GM19463 (cell line): ENCODE measurements at regions not wholly inside any gene's neighbourhood (a gene's known extent, or its start where the extent isn't known, plus 50 kb on each side); places are given as distances from the start of the nearest gene placed in this dataset.

Experiments used
- ATAC-seq: cut with Tn5 transposase; IDR thresholded peaks from one replicate; pipeline ENCODE4 v1.9.1; 2021; ENCODE audit warnings: mild to moderate bottlenecking, moderate library complexity; ENCODE audit not compliant: unreplicated experiment

GRCh38 chr12:67794161-67794560 is 145.6 kb downstream of the DYRK2 start:
- ATAC-seq, result no peak

GRCh38 chr12:67795236-67795635 is 146.7 kb downstream of the DYRK2 start:
- no peak for ATAC-seq

- no peak for ATAC-seq
Measured at GRCh38 chr12:67797185-67797741, 148.7 kb downstream of the DYRK2 start.

- ATAC-seq, result no peak
Measured at GRCh38 chr12:67797753-67798152, 149.2 kb downstream of the DYRK2 start.

- ATAC-seq, result no peak
Measured at GRCh38 chr12:67798768-67799167, 150.2 kb downstream of the DYRK2 start.

GRCh38 chr12:67802731-67803130 is 154.2 kb downstream of the DYRK2 start:
- ATAC-seq, result no peak

GRCh38 chr12:67803278-67803993 is 154.9 kb downstream of the DYRK2 start:
- ATAC-seq, result no peak

GRCh38 chr12:67804168-67804567 is 155.6 kb downstream of the DYRK2 start:
- peak; percentile 89 for ATAC-seq

GRCh38 chr12:67807814-67808213 is 159.3 kb downstream of the DYRK2 start:
- no peak for ATAC-seq

- ATAC-seq, result no peak
Measured at GRCh38 chr12:67810166-67810565, 161.6 kb downstream of the DYRK2 start.

- ATAC-seq, result no peak
Measured at GRCh38 chr12:67811437-67812361, 163.2 kb downstream of the DYRK2 start.

GRCh38 chr12:67813456-67813904 is 164.9 kb downstream of the DYRK2 start:
- ATAC-seq, result no peak

GRCh38 chr12:67816269-67816668 is 167.7 kb downstream of the DYRK2 start:
- no peak for ATAC-seq

GRCh38 chr12:67818459-67818903 is 169.9 kb downstream of the DYRK2 start:
- no peak for ATAC-seq

GRCh38 chr12:67819902-67820301 is 169.3 kb upstream of the IFNG-AS1 start:
- ATAC-seq, result no peak

- ATAC-seq, result no peak
Measured at GRCh38 chr12:67820694-67821093, 168.6 kb upstream of the IFNG-AS1 start.

GRCh38 chr12:67822826-67823225 is 166.4 kb upstream of the IFNG-AS1 start:
- ATAC-seq, result no peak

GRCh38 chr12:67826148-67826547 is 163.1 kb upstream of the IFNG-AS1 start:
- no peak for ATAC-seq

GRCh38 chr12:67826946-67827720 is 162.1 kb upstream of the IFNG-AS1 start:
- no peak for ATAC-seq

GRCh38 chr12:67827820-67828383 is 161.3 kb upstream of the IFNG-AS1 start:
- ATAC-seq, result peak; percentile 54
